ENCODE measurements at regions not wholly inside any gene's neighbourhood (a gene's known extent, or its start where the extent isn't known, plus 50 kb on each side); places are given as distances from the start of the nearest gene placed in this dataset.
A peak's percentile ranks its signal among the peaks of the same experiment; 100 is the strongest.

DNA sequence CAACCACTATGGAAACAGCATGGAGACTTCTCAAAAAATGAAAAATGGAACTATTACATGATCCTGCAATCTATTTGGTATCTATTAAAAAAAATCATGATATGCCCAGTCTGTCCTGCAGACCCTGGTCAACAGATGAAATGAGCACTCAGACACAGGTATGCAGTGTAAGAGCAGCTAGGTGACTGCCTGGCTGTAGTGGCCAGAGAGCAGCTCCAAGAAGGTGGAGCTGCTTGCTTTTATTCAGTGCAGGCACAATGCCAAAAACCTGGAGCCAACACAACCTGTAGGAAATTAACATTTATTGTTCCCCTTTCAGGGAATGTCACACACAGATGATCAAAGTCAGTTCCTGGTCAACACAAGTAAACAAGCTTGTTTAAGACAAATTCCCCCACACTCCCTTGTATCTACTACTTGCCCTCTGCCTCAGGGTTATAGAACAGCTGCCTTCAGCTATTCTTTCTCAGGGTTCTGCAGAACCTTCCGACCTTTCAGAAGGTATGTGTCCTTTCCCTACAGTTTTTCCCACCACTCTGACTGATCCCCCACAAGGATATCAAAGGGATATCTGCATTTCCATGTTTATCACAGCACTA is 933.7 kb upstream of the SLITRK5 start:
- DNase-seq: no peak

DNA sequence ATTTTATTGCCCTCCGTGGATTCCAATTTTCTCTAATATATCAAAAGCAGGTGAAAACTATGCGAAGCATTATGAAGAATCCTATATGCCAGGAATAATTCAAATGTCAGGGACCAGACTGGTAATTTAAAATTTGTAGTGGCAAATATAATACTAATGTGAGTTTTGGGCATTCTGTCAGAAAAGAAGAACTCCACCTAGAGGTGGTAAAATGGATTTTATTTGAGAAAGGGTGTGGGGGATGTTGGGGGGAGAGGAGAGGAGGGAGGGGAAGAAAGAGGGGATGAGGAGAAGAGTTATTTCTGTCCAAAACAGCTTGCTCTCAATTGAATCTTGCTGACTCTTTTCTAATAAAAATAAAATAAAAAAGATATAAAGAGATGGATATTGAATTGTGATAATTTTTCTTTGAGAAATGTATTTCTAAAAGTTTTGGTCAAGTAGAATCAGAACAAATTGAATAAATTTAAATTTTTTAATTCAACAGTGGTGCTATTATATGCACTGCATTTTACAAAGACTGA is 929.3 kb upstream of the SLITRK5 start:
- no peak for DNase-seq

DNA sequence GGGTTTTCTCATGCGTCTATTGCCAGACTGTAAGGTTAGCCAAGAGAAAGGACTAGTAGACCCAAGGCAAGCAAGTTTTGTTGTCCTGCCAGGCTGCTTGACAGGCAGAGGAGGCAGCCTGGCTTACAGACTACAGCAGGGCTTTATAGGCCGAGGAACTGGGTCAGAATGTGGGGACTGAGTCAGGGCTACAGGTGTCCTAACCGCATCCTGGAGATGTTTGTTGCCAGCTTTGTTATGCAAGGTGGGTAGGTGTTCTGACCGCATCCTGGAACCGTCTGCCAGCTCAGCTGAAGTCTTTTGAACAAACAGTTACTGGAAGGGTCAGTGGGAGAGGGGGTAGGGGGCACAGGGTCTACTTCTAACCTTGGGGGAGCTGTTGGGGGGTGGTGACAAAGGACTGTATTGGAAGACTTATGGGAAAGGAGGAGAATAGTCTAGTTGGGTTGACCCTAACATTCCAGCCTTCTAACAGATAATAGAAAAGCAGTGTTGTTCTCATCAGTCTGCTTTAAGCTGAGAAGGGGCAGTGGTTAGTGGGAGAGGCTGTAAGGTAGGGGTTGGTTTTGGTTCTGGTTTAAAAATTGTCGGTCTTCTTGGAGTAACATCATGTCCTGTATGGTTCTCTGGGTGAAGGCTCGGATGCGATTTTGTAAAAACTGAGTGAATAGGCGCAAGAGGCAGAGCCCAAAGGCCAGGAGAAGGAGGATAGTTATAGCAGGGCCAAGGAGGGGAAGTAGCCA is 913.8 kb upstream of the SLITRK5 start:
- DNase-seq: no peak

DNA sequence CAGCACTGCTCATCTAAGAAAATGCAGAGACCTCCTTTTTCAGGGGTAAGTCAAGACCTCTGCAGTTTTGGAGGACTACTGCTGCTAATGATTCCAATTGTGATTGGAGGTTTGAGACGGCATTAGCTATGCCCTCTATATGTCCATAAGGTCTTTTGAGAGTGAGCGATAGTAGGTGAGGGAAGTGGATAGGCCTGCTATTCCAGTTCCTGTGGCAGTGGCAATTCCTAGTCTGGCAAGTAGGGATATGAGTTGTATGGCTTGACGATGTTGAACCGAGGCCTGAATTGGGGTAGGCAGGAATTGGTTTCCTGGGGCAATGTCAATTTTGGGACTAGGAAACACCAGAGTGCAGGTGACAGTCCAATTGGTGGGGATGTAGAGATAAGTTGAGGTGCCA is 913.1 kb upstream of the SLITRK5 start:
- no peak for DNase-seq

DNA sequence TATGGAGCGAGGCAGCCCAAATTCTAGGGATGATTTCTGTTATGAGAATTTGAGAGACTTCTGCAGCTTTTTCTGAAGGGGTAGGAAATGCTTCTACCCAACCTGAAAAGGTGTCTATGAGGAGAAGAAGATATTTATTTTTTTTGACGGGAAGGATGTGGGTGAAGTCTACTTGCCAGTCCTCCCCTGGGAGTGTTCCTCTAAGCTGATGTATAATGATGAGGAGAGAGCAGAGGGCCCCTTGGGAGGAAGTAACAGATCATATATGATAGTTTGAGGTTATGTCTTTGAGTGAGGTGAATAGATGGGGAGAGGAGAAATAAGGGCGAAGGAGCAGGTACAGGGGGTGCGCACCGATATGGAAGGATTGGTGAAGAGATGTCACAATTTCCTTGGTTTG is 910.6 kb upstream of the SLITRK5 start:
- DNase-seq: no peak

DNA sequence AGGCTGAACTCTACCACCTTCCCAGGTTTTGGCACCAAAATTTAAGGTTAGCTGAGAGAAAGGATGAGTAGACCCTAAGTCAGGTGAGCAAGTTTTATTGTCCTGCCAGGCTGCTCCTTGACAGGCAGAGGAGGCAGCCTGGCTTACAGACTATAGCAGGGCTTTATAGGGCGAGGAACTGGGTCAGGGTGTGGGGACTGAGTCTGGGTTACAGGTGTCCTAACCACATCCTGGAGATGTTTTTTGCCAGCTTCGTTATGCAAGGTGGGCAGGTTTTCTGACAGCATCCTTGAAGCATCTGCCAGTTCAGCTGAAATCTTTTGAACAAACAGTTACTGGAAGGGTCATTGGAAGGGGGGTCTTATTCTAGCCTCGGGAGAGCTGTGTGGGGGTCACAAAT is 905.7 kb upstream of the SLITRK5 start:
- no peak for DNase-seq

DNA sequence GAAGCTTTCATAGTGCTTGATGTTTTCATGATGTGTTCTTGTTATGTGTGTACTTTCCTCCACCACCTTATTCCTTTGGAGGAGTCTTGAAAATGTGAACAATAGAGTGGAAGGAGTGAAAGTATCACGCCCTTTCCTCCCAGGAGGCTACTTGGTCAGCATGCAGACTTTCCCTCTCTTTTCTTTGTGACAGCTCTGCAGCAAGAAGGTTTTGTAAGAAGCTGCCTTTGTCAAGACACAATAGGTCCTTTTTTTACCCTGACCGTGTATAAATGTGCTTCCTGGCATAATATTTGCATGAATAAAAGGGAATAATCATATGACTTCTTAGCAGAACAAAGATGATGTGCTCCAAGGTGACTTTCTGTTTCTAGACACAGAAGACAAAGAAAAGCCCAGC is 882.6 kb upstream of the SLITRK5 start:
- no peak for DNase-seq

DNA sequence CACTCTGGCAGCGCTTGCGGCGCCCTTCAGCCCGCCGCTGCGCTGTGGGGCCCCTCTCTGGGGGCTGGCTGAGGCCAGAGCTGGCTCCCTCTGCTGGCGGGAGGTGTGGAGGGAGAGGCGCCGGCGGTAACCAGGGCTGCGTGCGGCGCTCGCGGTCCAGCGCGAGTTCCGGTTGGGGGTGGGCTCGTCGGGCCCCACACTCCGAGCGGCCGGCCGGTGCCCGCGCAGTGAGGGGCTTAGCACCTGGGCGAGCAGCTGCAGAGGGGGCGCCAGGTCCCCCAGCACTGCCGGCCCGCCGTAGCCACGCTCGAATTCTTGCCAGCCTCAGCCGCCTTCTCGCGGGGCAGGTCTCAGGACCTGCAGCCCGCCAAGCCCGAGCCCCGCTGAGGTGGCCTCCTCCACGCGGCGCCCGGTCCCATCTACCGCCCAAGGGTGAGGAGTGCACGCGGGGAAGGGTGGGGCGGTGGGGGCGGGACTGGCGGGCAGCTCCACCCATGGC is 879.0 kb upstream of the SLITRK5 start:
- no peak for DNase-seq

DNA sequence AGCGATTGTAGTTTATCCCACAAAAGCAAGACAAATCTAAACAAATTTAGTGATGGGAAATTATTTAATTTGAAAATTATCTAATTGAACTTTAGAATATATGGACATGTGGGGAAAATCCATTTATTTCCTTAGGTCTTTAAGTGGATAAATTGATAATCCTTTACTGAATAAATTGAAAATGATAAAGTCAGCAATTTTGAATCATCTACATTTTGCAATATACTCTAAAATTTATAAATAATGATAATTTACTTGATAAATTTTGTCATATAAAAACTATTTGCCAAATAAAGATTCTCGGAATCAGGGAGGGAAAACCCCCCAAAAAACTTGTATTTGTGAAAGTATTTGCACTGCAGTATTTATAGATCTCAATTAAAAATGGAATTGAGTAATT is 875.3 kb upstream of the SLITRK5 start:
- no peak for DNase-seq

DNA sequence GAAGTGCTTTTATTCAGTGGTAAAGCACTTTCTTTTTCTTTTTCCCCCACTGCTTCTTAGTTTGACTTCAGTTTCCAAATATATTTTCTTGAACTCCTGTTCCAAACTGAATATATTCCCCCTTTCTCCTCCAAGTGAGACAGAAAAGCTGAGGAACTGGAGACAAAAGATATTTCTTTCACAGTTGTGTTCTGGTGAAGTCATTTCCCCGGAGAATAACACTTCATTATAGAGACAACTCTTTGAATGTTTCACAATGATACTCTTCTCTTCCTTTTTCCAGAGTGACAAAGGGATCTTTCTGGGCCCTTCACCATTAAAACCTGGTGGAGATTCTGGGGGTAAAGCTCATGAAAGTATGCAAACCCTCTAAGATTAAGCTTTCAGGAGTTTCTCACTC is 860.8 kb upstream of the SLITRK5 start:
- DNase-seq: no peak

DNA sequence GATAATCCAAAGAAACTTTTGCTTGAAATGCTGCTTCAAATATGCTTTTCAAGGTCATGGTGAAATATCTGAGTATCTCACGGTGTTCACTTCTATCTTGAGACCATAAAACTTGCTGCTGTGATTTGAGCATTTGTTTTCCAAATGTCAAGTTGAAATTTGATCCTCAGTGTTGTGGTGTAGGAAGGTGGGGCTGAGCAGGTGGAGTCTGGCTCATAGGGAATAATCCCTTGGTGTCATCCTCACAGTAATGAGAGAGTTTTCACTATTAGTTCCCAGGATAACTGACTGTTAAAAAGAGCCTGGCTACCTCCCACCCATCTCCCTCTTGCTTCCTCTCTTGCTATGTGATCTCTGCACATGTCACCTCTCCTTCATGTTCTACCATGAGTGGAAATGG is 858.0 kb upstream of the SLITRK5 start:
- DNase-seq: no peak

DNA sequence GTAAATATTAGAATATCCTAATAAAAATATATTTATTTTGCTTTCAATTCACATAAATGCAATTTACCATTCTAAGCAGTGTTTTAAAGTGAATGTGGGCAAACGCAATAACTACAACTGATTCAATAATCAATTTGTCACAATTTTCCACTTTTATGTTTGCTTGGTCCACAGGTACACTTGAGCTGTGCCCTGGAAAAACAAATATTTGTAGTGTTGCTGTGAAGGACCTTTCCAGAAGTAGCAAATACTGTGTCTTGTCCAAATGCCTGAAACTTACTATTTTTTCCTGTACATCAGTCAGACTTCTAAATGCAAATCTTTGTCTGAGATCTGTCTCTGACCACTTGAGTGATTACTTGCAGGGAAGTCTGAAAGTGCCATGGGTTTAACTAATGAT is 845.8 kb upstream of the SLITRK5 start:
- DNase-seq: no peak

DNA sequence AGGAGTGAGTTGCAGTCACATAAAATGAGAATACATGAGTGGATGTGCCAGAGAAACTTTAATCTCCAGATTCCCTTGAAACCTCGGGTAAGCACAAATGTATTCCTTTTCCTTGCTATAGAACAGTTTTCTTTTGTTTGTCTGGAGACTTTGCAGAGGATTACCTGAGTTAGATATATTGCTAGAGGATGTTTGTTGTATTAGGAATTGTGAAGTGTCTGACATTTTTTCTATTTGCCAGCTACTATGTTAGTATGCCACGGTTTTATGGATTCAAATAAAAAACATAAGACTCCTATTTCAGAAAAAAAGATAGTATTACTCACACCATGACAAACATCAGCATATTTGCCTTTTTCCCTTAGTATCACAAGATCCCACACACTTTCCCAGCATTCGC is 844.9 kb upstream of the SLITRK5 start:
- no peak for DNase-seq

DNA sequence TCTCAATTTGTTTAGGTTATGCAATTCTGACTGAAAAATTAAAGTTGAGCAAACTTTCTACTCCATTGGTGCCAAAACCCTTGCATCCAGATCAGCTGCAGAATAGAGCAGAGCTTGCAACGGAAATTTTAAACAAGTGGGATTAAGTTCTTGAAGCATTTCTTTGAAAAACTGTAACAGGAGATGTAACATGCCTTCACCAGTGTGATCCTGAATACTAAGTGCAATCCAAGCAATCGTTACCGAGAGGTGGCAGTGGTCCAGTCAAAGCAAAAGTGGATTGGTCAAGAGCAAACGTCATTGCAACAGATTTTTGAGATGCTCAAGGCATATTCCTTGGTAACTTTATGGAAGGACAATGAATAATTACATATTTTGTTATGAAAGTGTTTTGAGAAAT is 841.1 kb upstream of the SLITRK5 start:
- DNase-seq: peak; percentile 14

DNA sequence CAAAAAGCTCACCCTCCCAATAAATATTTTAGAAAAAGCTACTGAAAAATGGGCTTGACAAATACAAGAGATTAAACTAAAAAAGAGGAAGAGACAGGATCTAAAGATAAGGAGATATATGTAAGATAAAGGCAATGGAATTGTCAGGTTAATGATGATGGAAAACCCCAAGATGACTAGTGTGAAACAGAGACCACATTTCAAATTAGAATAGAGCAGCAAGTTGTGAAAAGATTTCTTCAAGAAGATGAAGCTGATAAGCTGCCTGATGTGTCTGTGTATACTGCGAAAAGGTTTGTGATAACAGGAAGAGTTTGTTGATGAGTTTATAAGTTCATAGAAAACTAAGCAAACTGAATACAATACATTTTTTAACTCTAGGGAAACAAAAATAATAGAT is 840.1 kb upstream of the SLITRK5 start:
- no peak for DNase-seq

DNA sequence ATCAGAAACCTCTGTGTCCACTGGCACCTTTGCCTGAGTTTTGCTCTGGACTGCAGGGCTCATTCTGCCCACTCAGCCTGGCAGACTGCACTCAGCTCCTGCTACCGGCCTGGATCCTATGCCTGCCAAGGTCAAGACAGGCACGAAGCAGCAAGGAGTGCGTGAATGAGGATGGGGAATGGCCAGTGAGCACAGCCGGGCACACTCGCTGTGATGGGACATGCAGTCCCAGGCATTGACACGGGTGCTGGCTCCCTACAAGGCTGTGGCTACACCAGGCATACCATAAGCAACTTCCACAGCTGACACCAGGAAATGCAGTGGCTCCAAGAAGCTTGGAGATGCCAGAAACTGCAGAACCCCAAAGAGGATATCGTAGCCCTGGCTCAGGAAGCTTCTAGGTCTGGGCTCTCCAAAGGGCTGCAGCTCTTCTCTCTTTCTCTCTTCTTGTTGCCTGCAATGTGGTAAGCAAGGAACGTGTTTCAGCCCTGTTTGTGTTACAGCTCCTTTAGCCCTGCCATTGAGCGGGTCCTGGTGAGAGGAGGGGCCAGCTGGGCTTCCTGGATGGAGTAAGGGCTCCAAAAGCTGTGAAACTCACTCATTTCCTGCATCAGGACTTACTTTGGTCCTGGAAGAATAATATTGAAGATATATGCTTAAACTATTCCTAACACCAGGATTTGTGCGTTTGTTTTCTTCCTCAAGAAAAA is 832.6 kb upstream of the SLITRK5 start:
- no peak for DNase-seq

DNA sequence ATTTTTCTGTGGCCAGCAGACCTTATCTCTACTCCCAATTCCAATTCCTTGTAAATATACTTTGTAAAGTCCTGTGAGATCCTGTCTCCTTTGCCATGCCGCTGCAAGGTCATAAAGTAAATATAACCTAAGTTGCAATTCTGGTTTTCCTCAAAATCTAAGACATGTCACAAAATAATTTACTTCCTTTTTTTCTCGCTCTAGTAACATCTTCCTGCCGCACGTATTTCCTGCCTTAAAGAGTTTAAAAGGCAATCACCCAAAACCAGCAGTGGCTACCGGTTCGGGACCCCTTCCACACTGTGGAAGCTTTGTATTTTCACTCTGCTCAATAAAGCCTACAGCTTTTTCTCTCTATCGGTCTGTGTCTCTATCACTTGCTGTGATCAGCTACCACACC is 832.0 kb upstream of the SLITRK5 start:
- DNase-seq: no peak

DNA sequence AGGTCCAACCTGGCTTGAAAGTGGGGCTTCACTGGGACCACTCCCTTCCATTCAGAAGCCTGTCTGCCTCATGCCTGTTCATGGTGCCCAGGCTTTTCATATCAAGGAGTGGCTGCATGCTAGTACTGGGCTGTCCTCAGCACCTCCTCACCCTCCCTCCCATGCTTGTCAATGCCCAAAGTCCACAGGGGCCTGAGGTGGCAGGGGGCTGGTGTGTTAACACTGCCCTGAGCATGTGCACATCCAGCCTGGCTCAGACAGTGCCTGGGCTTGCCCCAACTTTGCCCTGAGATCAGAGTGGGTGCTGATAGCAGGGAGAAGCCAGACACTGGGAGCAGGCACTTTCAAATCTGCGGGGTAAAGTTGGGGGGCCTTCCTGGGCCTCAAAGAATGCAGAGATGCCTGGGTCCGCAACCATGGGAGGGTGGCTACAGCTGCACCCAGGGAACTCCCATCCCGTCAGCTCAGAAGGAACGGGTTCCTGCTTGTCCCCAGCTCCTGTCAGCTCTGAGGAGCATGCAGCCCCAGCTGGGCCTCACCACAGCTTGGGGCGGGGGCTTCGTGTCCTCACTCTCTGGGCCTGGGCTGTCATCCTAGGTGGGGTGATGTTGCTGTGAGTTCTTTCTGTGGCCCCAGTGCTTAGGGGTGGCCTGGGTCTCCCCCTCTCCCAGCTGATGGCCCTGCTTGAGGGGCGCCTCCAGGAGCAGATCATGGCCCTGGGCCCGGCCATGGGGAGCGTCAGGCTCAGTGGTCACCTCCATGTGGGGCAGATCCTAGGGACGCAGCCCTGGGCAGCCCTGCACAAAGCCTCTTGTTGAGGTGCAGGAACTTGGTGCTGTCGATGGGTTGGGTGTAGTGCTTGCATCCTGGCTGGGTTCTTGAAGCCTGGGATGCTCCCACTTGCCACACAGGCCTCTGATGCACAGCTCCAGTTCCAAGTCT is 830.6 kb upstream of the SLITRK5 start:
- no peak for DNase-seq

DNA sequence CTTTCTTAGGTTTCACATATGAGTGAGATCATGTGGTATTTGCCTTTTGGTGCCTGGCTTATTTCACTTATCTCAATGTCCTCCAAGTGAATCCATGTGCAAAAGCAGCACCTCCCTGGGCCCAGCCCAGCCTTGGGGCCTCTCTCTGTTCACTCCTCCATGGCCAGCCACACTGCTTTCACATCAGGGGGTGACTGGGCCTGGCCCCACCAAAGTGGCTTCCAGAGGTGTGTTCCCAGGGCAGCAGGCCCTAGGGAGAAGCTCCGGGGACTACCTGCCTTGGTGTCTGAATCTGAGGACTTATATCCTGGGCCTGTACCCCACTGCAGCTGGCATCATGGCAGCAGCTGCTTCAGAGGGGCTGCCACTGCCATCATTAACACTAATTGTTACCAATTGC is 829.9 kb upstream of the SLITRK5 start:
- no peak for DNase-seq

DNA sequence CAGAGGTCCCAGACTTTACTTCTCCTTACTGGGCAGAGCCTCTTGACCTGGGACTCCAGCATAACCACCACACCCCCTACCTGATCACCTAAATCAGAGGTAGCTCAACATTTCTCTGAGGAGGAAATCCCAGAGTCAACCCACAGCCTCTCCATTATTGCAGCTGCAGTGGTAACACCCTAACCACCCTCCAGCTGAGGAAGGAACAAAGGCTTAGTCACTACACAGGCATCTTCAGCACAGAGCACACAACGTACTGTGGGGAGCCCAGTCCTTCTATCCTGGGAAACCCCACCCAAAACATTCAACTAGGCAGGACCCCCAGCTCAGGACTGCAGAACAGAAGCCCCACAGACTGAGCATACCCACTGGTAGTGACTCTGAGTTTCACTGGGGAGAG is 824.7 kb upstream of the SLITRK5 start:
- no peak for DNase-seq

DNA sequence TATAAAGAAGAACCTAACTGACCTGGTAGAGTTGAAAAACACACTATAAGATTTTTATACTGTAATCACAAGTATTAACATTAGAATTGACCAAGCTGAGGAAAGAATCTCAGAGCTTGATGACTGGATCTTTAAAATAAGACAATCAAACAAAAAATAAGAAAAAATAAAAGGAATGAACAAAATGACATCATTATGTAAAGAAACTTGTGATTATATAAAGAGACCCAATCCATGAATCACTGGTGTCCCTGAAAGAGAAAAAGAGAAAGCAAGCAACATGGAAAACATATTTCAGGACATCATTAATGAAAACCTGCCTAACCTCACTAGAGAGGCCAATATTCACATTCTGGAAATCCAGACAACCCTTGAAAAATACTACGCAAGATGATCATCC is 822.5 kb upstream of the SLITRK5 start:
- no peak for DNase-seq

DNA sequence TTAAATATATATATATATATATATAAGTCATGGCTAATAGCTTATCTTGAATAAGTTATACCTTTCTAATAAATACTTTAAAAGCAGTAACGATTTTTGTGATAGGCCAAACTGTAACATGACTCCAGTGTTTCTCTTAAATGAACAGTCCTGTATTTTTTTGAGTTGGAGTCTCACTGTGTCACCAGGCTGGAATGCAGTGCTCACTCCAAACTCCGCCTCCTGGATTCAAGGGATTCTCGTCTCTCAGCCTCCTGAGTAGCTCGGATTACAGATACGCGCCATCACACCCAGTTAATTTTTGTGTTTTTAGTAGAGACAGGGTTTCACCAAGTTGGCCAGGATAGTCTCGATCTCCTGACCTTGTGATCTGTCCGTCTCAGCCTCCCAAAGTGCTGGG is 814.2 kb upstream of the SLITRK5 start:
- DNase-seq: no peak
